Caki2 (cell line): ENCODE measurements at regions not wholly inside any gene's neighbourhood (a gene's known extent, or its start where the extent isn't known, plus 50 kb on each side); places are given as distances from the start of the nearest gene placed in this dataset.

Source experiments
- DNase-seq: peaks from one replicate; pipeline ENCODE4 v3.0.0-alpha.2; 2015; ENCODE audit warnings: low read depth
- in situ Hi-C: cut with HindIII; loops from 2 replicates; pipeline ENCODE4 v1.10.0; 2016; ENCODE audit warnings: low sequenced_read_pairs, low pct_unique_long_range_greater_than_20kb, mixed read lengths

DNA sequence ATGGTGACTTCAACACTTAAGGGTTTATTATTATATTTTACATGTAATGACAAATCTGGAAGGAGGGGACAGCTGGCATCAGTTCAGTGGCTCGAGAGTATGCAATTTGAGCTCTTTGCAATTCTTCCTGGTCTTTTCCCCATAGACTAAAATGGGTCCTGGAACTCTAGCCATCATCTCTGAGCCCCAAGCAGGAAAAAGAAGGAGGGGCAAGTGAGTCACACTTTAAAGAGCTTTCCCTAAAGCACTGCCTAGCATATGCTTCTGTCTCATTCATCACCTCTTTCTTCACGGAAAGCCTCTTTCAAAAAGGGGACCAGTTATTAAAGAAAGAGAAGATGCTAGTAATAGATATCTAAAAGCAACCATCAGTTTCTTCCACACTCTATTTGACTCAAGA lies 466.3 kb downstream of the ZIC1 start:
- in situ Hi-C loops: no loop called here
- DNase-seq: no peak

GRCh38 chr3:147881933-147882332 lies 472.8 kb downstream of the ZIC1 start:
- in situ Hi-C loops: no loop called here
- DNase-seq: no peak

- no peak for DNase-seq
- in situ Hi-C loops: no loop called here
Observed at GRCh38 chr3:147886879-147887278, 477.7 kb downstream of the ZIC1 start.

DNA sequence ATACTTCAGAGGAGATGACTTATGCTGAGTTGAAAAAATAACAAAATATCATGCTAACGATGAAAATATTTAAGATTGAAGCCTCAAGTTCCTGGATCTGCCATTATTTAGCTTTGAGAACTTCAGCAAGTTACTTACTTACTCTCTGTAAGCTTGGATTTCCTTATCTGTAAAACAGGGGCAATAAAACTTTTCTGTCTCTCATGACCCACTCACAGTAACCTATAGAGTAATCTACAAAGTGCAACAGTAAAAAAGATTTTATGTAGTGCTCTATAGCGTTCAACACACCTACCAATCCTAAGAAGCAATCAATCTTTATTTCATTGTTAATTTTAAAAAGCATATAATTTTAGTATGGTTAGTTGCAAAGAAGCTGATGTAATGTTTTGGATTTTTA lies 478.6 kb downstream of the ZIC1 start:
- no peak for DNase-seq
- in situ Hi-C loops: no loop called here

- in situ Hi-C loops: no loop called here
- DNase-seq: no peak
Observed at GRCh38 chr3:147890114-147890513, 480.9 kb downstream of the ZIC1 start.

- no peak for DNase-seq
- in situ Hi-C loops: no loop called here
Observed at GRCh38 chr3:147895509-147895908, 486.3 kb downstream of the ZIC1 start.

DNA sequence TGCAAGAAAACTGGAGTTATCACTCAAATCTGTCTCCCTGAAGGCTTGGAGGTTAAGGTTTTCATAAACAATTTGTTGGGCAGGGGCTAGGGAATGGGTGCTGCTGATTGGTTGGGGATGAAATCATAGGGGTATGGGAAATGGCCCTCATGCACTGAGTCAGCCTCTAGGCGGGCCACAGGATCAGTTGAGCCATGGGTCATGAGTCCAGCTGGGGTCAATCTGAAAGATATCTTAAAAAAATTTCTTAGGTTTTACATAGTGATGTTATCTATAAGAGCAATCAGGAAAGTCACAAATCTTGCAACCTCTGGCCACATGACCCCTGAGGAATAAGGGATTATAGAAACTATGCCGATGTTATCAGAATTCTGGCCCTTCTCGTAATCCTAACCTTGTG lies 491.7 kb downstream of the ZIC1 start:
- DNase-seq: no peak
- in situ Hi-C loops: no loop called here

DNA sequence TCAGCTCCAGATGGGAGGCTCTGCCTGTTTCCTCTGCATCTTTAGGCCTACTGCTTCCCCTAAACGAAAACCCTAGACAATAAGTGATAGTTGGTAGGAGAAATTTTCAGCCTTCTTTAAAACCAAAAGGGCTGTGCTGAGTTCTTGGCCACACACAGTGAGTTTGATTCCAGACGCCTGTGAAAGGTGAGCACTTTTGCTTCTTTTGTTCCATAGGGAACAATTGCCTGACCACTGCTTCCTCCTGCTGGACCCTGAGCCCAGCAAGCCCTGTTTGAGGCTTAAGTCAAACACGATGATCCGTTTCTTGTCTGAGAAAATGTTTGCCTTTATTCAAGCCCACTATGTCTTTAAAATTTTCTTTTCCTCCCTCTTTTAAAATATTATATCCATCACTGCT lies 493.9 kb downstream of the ZIC1 start:
- in situ Hi-C loops: no loop called here
- DNase-seq: no peak

DNA sequence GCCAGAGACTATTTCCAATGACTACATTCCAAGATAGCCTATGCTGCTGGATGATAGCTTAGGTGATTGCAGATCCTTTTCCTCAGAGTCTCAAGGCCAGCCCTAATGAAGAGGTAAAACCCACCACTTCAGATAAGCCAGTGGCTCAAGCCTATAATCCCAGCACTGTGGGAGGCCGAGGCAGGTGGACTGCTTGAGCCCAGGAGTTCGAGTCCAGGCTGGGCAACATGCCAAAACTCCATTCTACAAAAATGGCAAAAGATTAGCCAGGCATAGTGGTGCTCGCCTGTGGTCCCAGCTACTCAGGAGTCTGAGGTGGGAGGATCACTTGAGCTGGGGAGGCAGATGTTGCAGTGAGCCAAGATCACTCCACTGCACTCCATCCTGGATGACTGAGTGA lies 495.3 kb downstream of the ZIC1 start:
- in situ Hi-C loops: no loop called here
- no peak for DNase-seq

DNA sequence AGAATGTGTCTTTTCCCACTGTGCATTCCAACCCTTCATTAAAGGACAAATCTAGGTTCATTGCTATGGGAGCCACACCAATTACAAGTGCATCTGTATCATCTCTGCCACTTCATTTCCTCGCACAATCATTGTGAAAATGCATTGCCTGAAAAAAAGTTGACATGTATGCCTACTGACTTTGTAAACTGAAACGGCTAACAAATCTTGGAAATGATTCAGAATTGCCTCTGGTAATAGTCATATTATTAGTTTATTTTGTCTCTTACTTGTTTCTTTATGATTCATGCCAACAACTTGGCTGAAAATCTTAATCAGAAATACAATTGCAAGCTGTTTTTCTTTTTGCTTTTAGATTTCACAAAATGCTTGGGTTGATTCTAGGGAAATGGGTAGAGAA lies 497.1 kb downstream of the ZIC1 start:
- DNase-seq: no peak
- in situ Hi-C loops: no loop called here

- in situ Hi-C loops: no loop called here
- DNase-seq: no peak
Observed at GRCh38 chr3:147914532-147914931, 505.4 kb downstream of the ZIC1 start.

DNA sequence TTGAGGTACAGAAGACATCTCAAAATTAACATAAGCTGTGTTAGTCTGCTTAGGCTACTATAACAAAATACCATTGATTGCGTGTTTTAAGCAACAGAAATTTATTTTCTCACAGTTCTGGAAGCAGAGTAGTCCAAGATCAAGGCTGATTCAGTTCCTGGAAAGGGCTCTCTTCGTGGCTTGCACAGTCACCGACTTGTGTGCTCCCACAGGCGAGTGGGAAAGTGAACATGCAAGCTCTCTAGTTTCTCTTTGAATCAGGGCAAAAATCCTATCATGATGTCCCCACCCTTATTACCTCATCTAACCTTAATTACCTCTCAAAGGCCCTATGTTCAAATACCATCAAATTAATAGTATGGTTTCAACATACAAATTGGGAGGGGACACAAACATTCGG lies 505.9 kb downstream of the ZIC1 start:
- in situ Hi-C loops: no loop called here
- no peak for DNase-seq

- in situ Hi-C loops: no loop called here
- no peak for DNase-seq
Observed at GRCh38 chr3:147919496-147919895, 510.3 kb downstream of the ZIC1 start.

GRCh38 chr3:147921051-147921450 lies 511.9 kb downstream of the ZIC1 start:
- no peak for DNase-seq
- in situ Hi-C loops: no loop called here

GRCh38 chr3:147924755-147925154 lies 515.6 kb downstream of the ZIC1 start:
- DNase-seq: no peak
- in situ Hi-C loops: no loop called here

DNA sequence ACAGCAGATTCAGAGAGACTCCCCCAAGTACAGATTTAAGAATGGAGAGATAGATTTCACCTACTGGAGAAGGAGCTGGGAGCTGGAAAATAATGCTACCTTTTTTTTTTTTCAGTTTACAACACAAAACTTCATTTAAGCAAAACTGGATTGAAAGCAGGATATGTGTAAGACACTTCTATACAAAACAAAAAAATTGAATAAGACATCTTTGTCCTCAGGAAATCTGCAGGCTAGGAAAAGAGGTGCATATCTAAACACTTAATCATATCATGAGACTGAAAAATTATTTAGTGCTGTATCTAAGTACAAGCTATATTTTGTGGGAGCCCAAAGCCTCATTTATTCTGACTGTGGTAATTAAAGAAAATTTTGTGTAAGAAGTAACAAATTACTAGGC lies 516.1 kb downstream of the ZIC1 start:
- in situ Hi-C loops: no loop called here
- DNase-seq: no peak

DNA sequence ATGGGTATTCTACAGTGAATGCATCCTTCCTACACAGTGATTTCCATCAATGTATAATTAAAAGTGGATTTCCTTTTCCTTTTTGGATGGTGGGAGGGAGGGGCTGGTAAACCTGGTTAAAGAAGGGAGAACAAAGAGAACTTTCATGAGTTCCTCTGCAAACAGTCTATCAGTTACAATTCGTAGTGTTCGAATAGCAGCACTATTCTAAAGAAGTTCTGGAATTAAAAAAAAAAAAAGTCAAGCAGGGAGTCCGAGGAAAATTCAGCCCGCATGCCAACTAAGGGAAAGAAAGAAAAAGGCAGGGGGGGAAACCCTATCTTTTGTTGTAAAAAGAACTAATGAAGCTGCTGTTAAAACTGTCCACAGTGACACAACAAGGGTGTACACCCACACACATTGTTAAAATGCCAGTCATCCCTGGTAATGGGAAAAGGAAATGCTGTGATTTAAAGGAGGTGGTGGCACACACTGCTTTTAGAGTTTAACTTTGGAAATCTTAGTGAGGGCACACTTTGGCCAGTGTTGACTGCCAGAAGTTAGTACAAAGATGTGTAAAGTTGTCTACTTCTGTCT lies 521.2 kb downstream of the ZIC1 start:
- DNase-seq: no peak
- in situ Hi-C loops: no loop called here

DNA sequence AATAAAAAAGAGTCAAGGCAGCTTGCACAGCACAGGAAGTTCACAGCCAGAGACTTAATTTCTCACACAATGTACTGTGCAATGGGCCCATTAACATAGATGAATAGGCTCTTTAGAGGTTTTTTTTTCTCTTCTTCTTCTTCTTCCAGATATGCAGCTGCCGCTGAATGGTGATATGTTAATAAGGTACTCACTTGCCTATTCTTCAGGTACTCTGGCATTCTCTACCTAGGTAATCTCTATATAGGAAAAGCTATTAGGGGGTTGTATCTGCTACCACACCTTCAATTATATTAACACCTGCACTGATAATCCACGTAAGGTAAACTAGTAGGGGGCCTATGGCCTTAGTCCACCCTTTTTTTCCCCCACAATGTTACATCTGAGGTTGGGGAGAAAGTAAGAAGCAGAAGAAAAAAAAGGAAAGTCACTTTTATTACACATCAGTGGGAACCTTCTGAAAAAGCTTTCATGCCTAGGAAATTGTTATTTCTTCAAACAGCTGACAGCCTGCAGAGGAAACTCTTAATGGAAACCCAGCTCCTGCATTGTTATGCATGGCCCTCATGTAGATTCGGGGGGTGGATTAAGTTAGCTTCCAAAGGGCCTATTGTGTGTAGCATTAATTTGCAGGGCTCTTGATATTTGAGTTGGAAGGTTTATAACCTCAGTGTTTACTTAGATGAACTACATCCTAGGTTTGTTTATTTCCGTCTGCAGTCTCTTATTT lies 525.5 kb downstream of the ZIC1 start:
- in situ Hi-C loops: no loop called here
- DNase-seq: no peak

GRCh38 chr3:147937341-147937740 lies 528.2 kb downstream of the ZIC1 start:
- in situ Hi-C loops: no loop called here
- no peak for DNase-seq

DNA sequence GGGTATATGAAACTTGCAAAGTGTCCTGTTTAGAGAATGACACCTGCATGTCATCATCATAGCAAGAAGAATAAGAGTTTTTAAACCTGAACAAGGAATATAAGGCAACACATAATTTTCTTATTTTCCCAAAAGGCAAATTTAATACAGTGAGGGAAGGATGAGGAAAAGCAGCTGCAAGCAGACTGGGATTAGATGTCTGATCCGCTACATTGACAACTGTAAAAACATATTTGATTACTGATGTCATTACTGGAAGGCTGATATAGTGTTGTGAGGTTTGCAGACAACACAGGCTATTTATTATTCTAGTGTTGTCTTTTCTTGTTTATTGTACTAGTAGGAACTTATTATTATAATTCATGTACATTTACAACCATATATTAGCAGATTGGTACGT lies 528.7 kb downstream of the ZIC1 start:
- DNase-seq: no peak
- in situ Hi-C loops: no loop called here
